DOHH2 (cell line): ENCODE measurements at regions not wholly inside any gene's neighbourhood (a gene's known extent, or its start where the extent isn't known, plus 50 kb on each side); places are given as distances from the start of the nearest gene placed in this dataset.

Experiments used
- H3F3A ChIP-seq: fragments of 200-600 bp; sonication (generic), shearing (Covaris generic); 2 replicates; pipeline ENCODE4 v1.6.0; 2016; ENCODE audit warnings: antibody characterized with exemption, mild to moderate bottlenecking; ENCODE audit not compliant: control insufficient read depth, insufficient read depth
- H3K27ac ChIP-seq: fragments of 200-600 bp; sonication (generic); 2 replicates; pipeline ENCODE4 v1.5.1; 2014; ENCODE audit warnings: low read depth, mild to moderate bottlenecking, low read length, moderate library complexity
- H3K27me3 ChIP-seq: fragments of 200-600 bp; sonication (generic); 2 replicates; pipeline ENCODE4 v1.6.1; 2014; ENCODE audit warnings: mild to moderate bottlenecking, low read length, mixed read lengths; ENCODE audit not compliant: control insufficient read depth
- H3K36me3 ChIP-seq: fragments of 200-600 bp; sonication (generic); 2 replicates; pipeline ENCODE4 v1.6.1; 2014; ENCODE audit warnings: mild to moderate bottlenecking, low read length, moderate library complexity, mixed read lengths; ENCODE audit not compliant: control insufficient read depth
- H3K4me1 ChIP-seq: fragments of 200-600 bp; sonication (generic); 2 replicates; pipeline ENCODE4 v1.6.1; 2014; ENCODE audit warnings: mild to moderate bottlenecking, low read length, mixed read lengths; ENCODE audit not compliant: control insufficient read depth
- H3K4me2 ChIP-seq: fragments of 200-600 bp; sonication (generic); 2 replicates; pipeline ENCODE4 v1.6.0; 2014; ENCODE audit warnings: mild to moderate bottlenecking, low read length, moderate library complexity
- H3K4me3 ChIP-seq: fragments of 200-600 bp; sonication (generic); 2 replicates; pipeline ENCODE4 v1.5.1; 2014; ENCODE audit warnings: mild to moderate bottlenecking, low read length, mixed read lengths
- H3K79me2 ChIP-seq: fragments of 200-600 bp; sonication (generic); 2 replicates; pipeline ENCODE4 v1.6.1; 2014; ENCODE audit warnings: mild to moderate bottlenecking, low read length, mixed read lengths; ENCODE audit not compliant: control insufficient read depth
- H3K9me2 ChIP-seq: fragments of 200-600 bp; sonication (generic); replicated peaks from 2 replicates; pipeline ENCODE4 v1.6.1; 2014; ENCODE audit warnings: mild to moderate bottlenecking, low read length, mixed read lengths; ENCODE audit not compliant: control insufficient read depth
- H3K9me3 ChIP-seq: fragments of 200-600 bp; sonication (generic); 2 replicates; pipeline ENCODE4 v1.6.1; 2014; ENCODE audit warnings: antibody characterized with exemption, low read length, mixed read lengths; ENCODE audit not compliant: control insufficient read depth, insufficient read depth
- H4K20me1 ChIP-seq: fragments of 200-600 bp; sonication (generic); 2 replicates; pipeline ENCODE4 v1.6.0; 2014; ENCODE audit warnings: low read depth, mild to moderate bottlenecking, antibody characterized with exemption, low read length, moderate library complexity; ENCODE audit not compliant: control insufficient read depth, insufficient read depth
- CTCF ChIP-seq: fragments of 200-600 bp; sonication (generic); IDR thresholded peaks from one replicate; pipeline ENCODE4 v1.5.1; 2014; ENCODE audit warnings: antibody characterized with exemption, mild to moderate bottlenecking, low read depth, low read length; ENCODE audit not compliant: poor library complexity, severe bottlenecking
- EZH2phosphoT487 ChIP-seq: fragments of 200-600 bp; sonication (generic); IDR thresholded peaks from 2 replicates; pipeline ENCODE4 v1.6.1; 2017; ENCODE audit warnings: borderline replicate concordance, mild to moderate bottlenecking, antibody characterized with exemption, low read length, moderate library complexity, mixed read lengths

GRCh38 chr2:195456771-195457170 is 200.3 kb upstream of the SLC39A10 start:
- no peaks in the 10 kb centered on the region for H3F3A ChIP-seq
- H3K36me3 ChIP-seq: no peaks in the 10 kb centered on the region
- H3K79me2 ChIP-seq: no peaks in the 10 kb centered on the region
- no peak overlapping the region for H3K4me2 ChIP-seq
- TF ChIP-seq CTCF: no peak
- H3K9me3 ChIP-seq: no peaks in the 10 kb centered on the region
- H3K4me1 ChIP-seq: 0 out of 2 replicates have a peak, but pooled peaks cover 3% of the 10 kb centered on the region
- no peak overlapping the region for H3K4me3 ChIP-seq
- no peak overlapping the region for H3K27ac ChIP-seq
- H4K20me1 ChIP-seq: no peaks in the 10 kb centered on the region
- H3K9me2 ChIP-seq: no peaks in the 10 kb centered on the region
- no peaks in the 10 kb centered on the region for H3K27me3 ChIP-seq

- no peaks in the 10 kb centered on the region for H4K20me1 ChIP-seq
- no peaks in the 10 kb centered on the region for H3K4me1 ChIP-seq
- H3K27ac ChIP-seq: no peak overlapping the region
- H3K4me3 ChIP-seq: no peak overlapping the region
- no peaks in the 10 kb centered on the region for H3K9me3 ChIP-seq
- H3K9me2 ChIP-seq: no peaks in the 10 kb centered on the region
- no peaks in the 10 kb centered on the region for H3K36me3 ChIP-seq
- TF ChIP-seq CTCF (no peak), EZH2phosphoT487 (no peak)
- H3K79me2 ChIP-seq: no peaks in the 10 kb centered on the region
- no peaks in the 10 kb centered on the region for H3F3A ChIP-seq
- H3K4me2 ChIP-seq: no peak overlapping the region
- H3K27me3 ChIP-seq: no peaks in the 10 kb centered on the region
Measured at GRCh38 chr2:195451160-195451559, 205.9 kb upstream of the SLC39A10 start.

- no peaks in the 10 kb centered on the region for H4K20me1 ChIP-seq
- no peak overlapping the region for H3K27ac ChIP-seq
- no peaks in the 10 kb centered on the region for H3K79me2 ChIP-seq
- no peaks in the 10 kb centered on the region for H3K9me3 ChIP-seq
- no peak overlapping the region for H3K4me3 ChIP-seq
- no peak overlapping the region for H3K4me2 ChIP-seq
- no peaks in the 10 kb centered on the region for H3K27me3 ChIP-seq
- H3K4me1 ChIP-seq: no peaks in the 10 kb centered on the region
- TF ChIP-seq CTCF: no peak
- no peak for TF ChIP-seq EZH2phosphoT487
- no peaks in the 10 kb centered on the region for H3F3A ChIP-seq
- H3K36me3 ChIP-seq: no peaks in the 10 kb centered on the region
- H3K9me2 ChIP-seq: no peaks in the 10 kb centered on the region
Measured at GRCh38 chr2:195450552-195451113, 206.4 kb upstream of the SLC39A10 start.
